Motor neuron (in vitro differentiated cells): ENCODE measurements at regions not wholly inside any gene's neighbourhood (a gene's known extent, or its start where the extent isn't known, plus 50 kb on each side); places are given as distances from the start of the nearest gene placed in this dataset.
"Not testable (repeated sequence)": the region's sequence is repeated elsewhere in the genome, so short reads cannot be mapped to it uniquely, and the experiment has no call there.

Source experiments
- ATAC-seq, 8 experiments: fragments of 200-7000 bp; cut with Tn5 transposase; replicated peaks in 6 of 8; 2 replicates each; pipeline ENCODE4 v1.8.0; 2021; ENCODE audit warnings: mild to moderate bottlenecking in 8 of 8, moderate library complexity in 8 of 8
- H3K27ac ChIP-seq, 2 donors: fragments of 250-450 bp; sonication (Bioruptor Pico); 2 replicates each; pipeline ENCODE4 v1.9.0; 2021; ENCODE audit warnings: antibody characterized with exemption in 2 of 2, mild to moderate bottlenecking in 2 of 2, moderate library complexity in 1 of 2
- H3K4me1 ChIP-seq, 2 donors: fragments of 250-450 bp; sonication (Bioruptor Pico); replicated peaks in 1 of 2; 2 replicates each; pipeline ENCODE4 v1.6.1; 2021; ENCODE audit warnings: antibody characterized with exemption in 2 of 2, mild to moderate bottlenecking in 2 of 2, moderate library complexity in 1 of 2
- H3K4me3 ChIP-seq, 5 donors: fragments of 250-450 bp; sonication (Bioruptor Pico); 2 replicates each; pipeline ENCODE4 v1.9.0; 2021; ENCODE audit warnings: antibody characterized with exemption in 5 of 5, mild to moderate bottlenecking in 5 of 5, moderate library complexity in 4 of 5
- WGBS, 10 experiments: fragments of 450-650 bp; shearing (Covaris generic); methylation state at CpG; one replicate each; pipeline ENCODE4 v1.0.0; 2022; 5-methylcytosine and 5-hydroxymethylcytosine counted together
- in situ Hi-C, 9 experiments: fragments of 400-800 bp; cut with MboI; loops; one replicate each; pipeline ENCODE4 v1.15.0; 2021; ENCODE audit warnings: low sequenced_read_pairs in 9 of 9, low pct_unique_long_range_greater_than_20kb in 2 of 9; ENCODE audit not compliant: unreplicated experiment in 9 of 9

GRCh38 chr7:6882321-6882721 is 56.2 kb upstream of the CCZ1B start:
- ATAC-seq, H3K27ac ChIP-seq, H3K4me1 ChIP-seq, in situ Hi-C loops, H3K4me3 ChIP-seq: not testable (repeated sequence)
- WGBS, 10 experiments, result 0 to 76% (median 60%) methylated on average over 1 to 6 of the region's 8 CpGs; no CpG with 5 or more reads in 5 of the 10 experiments

GRCh38 chr7:6883756-6884155 is 57.7 kb upstream of the CCZ1B start:
- H3K4me3 ChIP-seq, in situ Hi-C loops, ATAC-seq, H3K4me1 ChIP-seq, H3K27ac ChIP-seq: not testable (repeated sequence)
- WGBS, 10 experiments, result 8 to 100% (median 85%) methylated on average over 1 to 4 of the region's 10 CpGs; no CpG with 5 or more reads in 6 of the 10 experiments

- ATAC-seq, result no peak
- in situ Hi-C loops, result no loop called here
- H3K4me3 ChIP-seq, result no peak overlapping the region
- no peak overlapping the region for H3K27ac ChIP-seq
- no peaks in the 10 kb centered on the region for H3K4me1 ChIP-seq
- WGBS, 10 experiments, result 33 to 100% (median 54%) methylated on average over 1 to 4 of the region's 8 CpGs; no CpG with 5 or more reads in 4 of the 10 experiments
Observed at GRCh38 chr7:6886198-6886597, 60.1 kb upstream of the CCZ1B start.

GRCh38 chr7:6888267-6889045 is 62.4 kb upstream of the CCZ1B start:
- H3K27ac ChIP-seq, ATAC-seq, in situ Hi-C loops, H3K4me3 ChIP-seq, H3K4me1 ChIP-seq: not testable (repeated sequence)
- WGBS, 10 experiments, result 46 to 100% (median 77%) methylated on average over 1 to 8 of the region's 13 CpGs; no CpG with 5 or more reads in 4 of the 10 experiments

- WGBS, 10 experiments, result 20 to 90% (median 79%) methylated on average over 1 to 5 of the region's 8 CpGs; no CpG with 5 or more reads in 1 of the 10 experiments
Observed at GRCh38 chr7:6889252-6889812, 63.3 kb upstream of the CCZ1B start.

GRCh38 chr7:6902097-6902518 is 76.0 kb upstream of the CCZ1B start:
- H3K4me1 ChIP-seq, in situ Hi-C loops, H3K27ac ChIP-seq, ATAC-seq, H3K4me3 ChIP-seq: not testable (repeated sequence)
- 0 to 76% (median 36%) methylated on average over 1 to 3 of the region's 4 CpGs; no CpG with 5 or more reads in 6 of the 10 experiments for WGBS, 10 experiments

More at GRCh38 chr7:6889252-6889812, 63.3 kb upstream of the CCZ1B start:
- Histone ChIP-seq H3K4me3 (no peak overlapping the region), H3K27ac (no peak overlapping the region), H3K4me1 (no peaks in the 10 kb centered on the region)
- no peak for ATAC-seq
- in situ Hi-C loops, result no loop called here

GRCh38 chr7:6903289-6903688 is 77.2 kb upstream of the CCZ1B start:
- ATAC-seq, in situ Hi-C loops, H3K27ac ChIP-seq, H3K4me3 ChIP-seq, H3K4me1 ChIP-seq: not testable (repeated sequence)
- 29% methylated on average over 1 of the region's 7 CpGs; no CpG with 5 or more reads in 9 of the 10 experiments for WGBS, 10 experiments

GRCh38 chr7:6903792-6904191 is 77.7 kb upstream of the CCZ1B start:
- 20% methylated on average over 1 of the region's 4 CpGs; no CpG with 5 or more reads in 9 of the 10 experiments for WGBS, 10 experiments
- H3K4me1 ChIP-seq, H3K27ac ChIP-seq, ATAC-seq, H3K4me3 ChIP-seq, in situ Hi-C loops: not testable (repeated sequence)

GRCh38 chr7:6917258-6917657 is 91.2 kb upstream of the CCZ1B start:
- H3K4me1 ChIP-seq, result no peaks in the 10 kb centered on the region
- 0 to 100% (median 67%) methylated on average over 1 to 6 of the region's 7 CpGs; no CpG with 5 or more reads in 3 of the 10 experiments for WGBS, 10 experiments
- H3K4me3 ChIP-seq, result no peak overlapping the region
- ATAC-seq, result no peak
- no peak overlapping the region for H3K27ac ChIP-seq
- in situ Hi-C loops, result no loop called here

GRCh38 chr7:6919169-6919568 is 93.1 kb upstream of the CCZ1B start:
- WGBS, 10 experiments, result 95% methylated on average over 4 of the region's 9 CpGs; no CpG with 5 or more reads in 9 of the 10 experiments
- H3K4me3 ChIP-seq, H3K27ac ChIP-seq, H3K4me1 ChIP-seq, in situ Hi-C loops, ATAC-seq: not testable (repeated sequence)

- ATAC-seq, H3K4me3 ChIP-seq, in situ Hi-C loops, H3K27ac ChIP-seq, H3K4me1 ChIP-seq: not testable (repeated sequence)
- 57 to 100% (median 90%) methylated on average over 1 to 5 of the region's 10 CpGs; no CpG with 5 or more reads in 7 of the 10 experiments for WGBS, 10 experiments
Observed at GRCh38 chr7:6924523-6924922, 98.4 kb upstream of the CCZ1B start.

- 70% methylated on average over 2 of the region's 26 CpGs; no CpG with 5 or more reads in 9 of the 10 experiments for WGBS, 10 experiments
- H3K4me1 ChIP-seq, H3K4me3 ChIP-seq, in situ Hi-C loops, H3K27ac ChIP-seq, ATAC-seq: not testable (repeated sequence)
Observed at GRCh38 chr7:6926193-6927174, 100.4 kb upstream of the CCZ1B start.

- in situ Hi-C loops, H3K27ac ChIP-seq, ATAC-seq, H3K4me3 ChIP-seq, H3K4me1 ChIP-seq: not testable (repeated sequence)
- WGBS, 10 experiments, result no CpG with 5 or more reads among the region's 8 CpGs
Observed at GRCh38 chr7:6927643-6928042, 101.6 kb upstream of the CCZ1B start.
